PC-9 (cell line): ENCODE measurements at regions not wholly inside any gene's neighbourhood (a gene's known extent, or its start where the extent isn't known, plus 50 kb on each side); places are given as distances from the start of the nearest gene placed in this dataset.

Source experiments
- BruUV-seq: library from RNA; stranded (reverse); fragments of 400-500 nt; replicated peaks from 2 replicates; lab custom pipeline; 2021; lab: Mats Ljungman, UMichigan
- CTCF ChIA-PET: fragments of 300-600 bp; sonication (Branson Sonifier 250); formaldehyde crosslinking; loops from one replicate; lab custom pipeline; 2022; ENCODE audit warnings: antibody characterized with exemption; lab: Charles Lee
- POLR2A ChIA-PET: fragments of 300-600 bp; sonication (Branson Sonifier 250); formaldehyde crosslinking; loops from one replicate; lab custom pipeline; 2022; ENCODE audit warnings: antibody characterized with exemption; ENCODE audit not compliant: unreplicated experiment; lab: Charles Lee
- DNase-seq, 2 experiments: peaks; one replicate each; pipeline versions ENCODE4 v3.0.0 to v3.0.0-alpha.2; 2015 to 2022; ENCODE audit warnings: mixed read lengths in 1 of 2
- H2AFZ ChIP-seq: fragments of 200-600 bp; sonication (generic); 2 replicates; pipeline ENCODE4 v1.8.1; 2017; ENCODE audit warnings: antibody characterized with exemption
- H3F3A ChIP-seq: fragments of 200-600 bp; sonication (generic); 2 replicates; pipeline ENCODE4 v1.8.1; 2017; ENCODE audit warnings: antibody characterized with exemption, mild to moderate bottlenecking, low read depth; ENCODE audit not compliant: insufficient read depth
- H3K27ac ChIP-seq: fragments of 200-600 bp; sonication (generic); 2 replicates; pipeline ENCODE4 v1.6.1; 2016; ENCODE audit warnings: mixed run types
- H3K27me3 ChIP-seq: fragments of 200-600 bp; sonication (generic); 2 replicates; pipeline ENCODE4 v1.6.1; 2016; ENCODE audit warnings: low read depth, mixed run types; ENCODE audit not compliant: insufficient read depth
- H3K36me3 ChIP-seq: fragments of 200-600 bp; sonication (generic); 2 replicates; pipeline ENCODE4 v1.6.1; 2016; ENCODE audit warnings: low read depth, mixed run types
- H3K4me1 ChIP-seq: fragments of 200-600 bp; sonication (generic); replicated peaks from 2 replicates; pipeline ENCODE4 v1.6.1; 2016; ENCODE audit warnings: mixed run types; ENCODE audit not compliant: insufficient read depth
- H3K4me2 ChIP-seq: fragments of 200-600 bp; sonication (generic); 2 replicates; pipeline ENCODE4 v1.6.1; 2017; ENCODE audit warnings: mixed run types
- H3K4me3 ChIP-seq: fragments of 200-600 bp; sonication (generic); 2 replicates; pipeline ENCODE4 v1.6.1; 2016; ENCODE audit warnings: mixed run types
- H3K79me2 ChIP-seq: fragments of 200-600 bp; sonication (generic); 2 replicates; pipeline ENCODE4 v1.6.1; 2017; ENCODE audit warnings: low read depth, mixed run types
- H3K9me2 ChIP-seq: fragments of 200-600 bp; sonication (generic); 2 replicates; pipeline ENCODE4 v1.8.1; 2017; ENCODE audit warnings: mild to moderate bottlenecking; ENCODE audit not compliant: insufficient read depth
- H3K9me3 ChIP-seq: fragments of 200-600 bp; sonication (generic); 2 replicates; pipeline ENCODE4 v1.8.1; 2016; ENCODE audit warnings: low read depth; ENCODE audit not compliant: insufficient read depth
- H4K20me1 ChIP-seq: fragments of 200-600 bp; sonication (generic); 2 replicates; pipeline ENCODE4 v1.8.1; 2017; ENCODE audit not compliant: insufficient read depth
- EZH2 ChIP-seq: fragments of 200-600 bp; sonication (generic); IDR thresholded peaks from 2 replicates; pipeline ENCODE4 v1.8.0; 2017; ENCODE audit warnings: antibody characterized with exemption, low read depth
- intact Hi-C: fragments of 100-400 bp; cut with micrococcal nuclease; formaldehyde crosslinking; loops from one replicate; pipeline ENCODE4 v1.10.0; 2022; ENCODE audit not compliant: unreplicated experiment
- TF ChIP-seq, protein P1 (sequence below): fragments of 200-600 bp; sonication (generic); conservative IDR thresholded peaks from 2 replicates; pipeline ENCODE4 v1.6.1; 2017; ENCODE audit warnings: mixed run types, antibody characterized with exemption, mild to moderate bottlenecking, moderate library complexity

DNA sequence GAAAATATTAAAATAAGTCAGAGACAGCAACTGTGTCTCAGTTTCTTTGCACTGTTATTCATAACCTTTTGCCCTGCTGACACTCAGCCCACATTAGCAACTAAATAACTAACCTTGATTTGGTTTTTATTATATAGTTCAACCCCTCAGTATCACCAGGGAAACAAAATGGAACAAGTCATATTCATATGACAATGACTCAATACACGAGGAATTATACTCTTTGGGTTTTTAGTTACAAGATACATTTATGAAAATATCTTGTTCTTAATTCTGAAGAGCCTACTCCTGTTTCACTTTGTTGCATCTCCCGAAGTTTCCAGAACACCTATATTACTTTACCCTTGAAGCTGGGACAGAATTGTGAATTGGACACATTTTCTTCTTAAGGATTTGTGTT lies 845.4 kb downstream of the EFNA5 start:
- no peaks in the 10 kb centered on the region for H3K79me2 ChIP-seq
- no peak for TF ChIP-seq EZH2
- TF ChIP-seq, protein P1, sequence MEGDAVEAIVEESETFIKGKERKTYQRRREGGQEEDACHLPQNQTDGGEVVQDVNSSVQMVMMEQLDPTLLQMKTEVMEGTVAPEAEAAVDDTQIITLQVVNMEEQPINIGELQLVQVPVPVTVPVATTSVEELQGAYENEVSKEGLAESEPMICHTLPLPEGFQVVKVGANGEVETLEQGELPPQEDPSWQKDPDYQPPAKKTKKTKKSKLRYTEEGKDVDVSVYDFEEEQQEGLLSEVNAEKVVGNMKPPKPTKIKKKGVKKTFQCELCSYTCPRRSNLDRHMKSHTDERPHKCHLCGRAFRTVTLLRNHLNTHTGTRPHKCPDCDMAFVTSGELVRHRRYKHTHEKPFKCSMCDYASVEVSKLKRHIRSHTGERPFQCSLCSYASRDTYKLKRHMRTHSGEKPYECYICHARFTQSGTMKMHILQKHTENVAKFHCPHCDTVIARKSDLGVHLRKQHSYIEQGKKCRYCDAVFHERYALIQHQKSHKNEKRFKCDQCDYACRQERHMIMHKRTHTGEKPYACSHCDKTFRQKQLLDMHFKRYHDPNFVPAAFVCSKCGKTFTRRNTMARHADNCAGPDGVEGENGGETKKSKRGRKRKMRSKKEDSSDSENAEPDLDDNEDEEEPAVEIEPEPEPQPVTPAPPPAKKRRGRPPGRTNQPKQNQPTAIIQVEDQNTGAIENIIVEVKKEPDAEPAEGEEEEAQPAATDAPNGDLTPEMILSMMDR = no peak
- no peaks in the 10 kb centered on the region for H4K20me1 ChIP-seq
- no peak overlapping the region for H3K27ac ChIP-seq
- ChIA-PET POLR2A (no interaction called here), CTCF (no interaction called here)
- intact Hi-C loops = no loop called here
- no peak overlapping the region for H3K4me3 ChIP-seq
- no peaks in the 10 kb centered on the region for H3K36me3 ChIP-seq
- no peaks in the 10 kb centered on the region for H3K27me3 ChIP-seq
- H3K9me2 ChIP-seq = no peaks in the 10 kb centered on the region
- no peak for DNase-seq
- no TSS peak for BruUV-seq
- H2AFZ ChIP-seq = no peak overlapping the region
- no peaks in the 10 kb centered on the region for H3F3A ChIP-seq
- H3K4me1 ChIP-seq = no peaks in the 10 kb centered on the region
- no peaks in the 10 kb centered on the region for H3K9me3 ChIP-seq
- H3K4me2 ChIP-seq = no peak overlapping the region

DNA sequence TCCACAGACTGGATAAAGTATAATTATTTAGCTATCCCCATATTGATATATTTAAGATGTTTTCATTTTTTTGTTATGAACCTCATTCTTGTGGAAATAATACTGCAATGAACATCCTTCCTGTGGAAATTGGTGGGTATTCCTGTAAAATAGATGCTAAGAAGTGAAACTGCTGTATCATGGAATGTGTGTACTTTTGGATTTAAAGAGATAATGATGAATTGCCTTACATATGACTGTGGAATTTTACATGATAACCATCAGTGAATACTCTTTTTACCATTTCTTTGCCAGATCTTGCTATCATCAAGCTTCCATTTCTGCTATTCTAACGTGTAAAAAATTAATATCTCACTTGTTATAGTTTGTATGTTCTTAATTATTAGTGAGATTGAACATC lies 847.9 kb downstream of the EFNA5 start:
- DNase-seq = no peak
- no TSS peak for BruUV-seq
- Histone ChIP-seq H3K4me3 (no peak overlapping the region), H3K9me2 (no peaks in the 10 kb centered on the region), H2AFZ (no peak overlapping the region), H3K27ac (no peak overlapping the region), H3K4me1 (no peaks in the 10 kb centered on the region), H3K36me3 (no peaks in the 10 kb centered on the region), H3K79me2 (no peaks in the 10 kb centered on the region), H4K20me1 (no peaks in the 10 kb centered on the region), H3K4me2 (no peak overlapping the region), H3K9me3 (no peaks in the 10 kb centered on the region), H3K27me3 (no peaks in the 10 kb centered on the region), H3F3A (no peaks in the 10 kb centered on the region)
- ChIA-PET CTCF (no interaction called here), POLR2A (no interaction called here)
- intact Hi-C loops = no loop called here
- TF ChIP-seq, protein P1 = no peak
- TF ChIP-seq EZH2 = no peak

DNA sequence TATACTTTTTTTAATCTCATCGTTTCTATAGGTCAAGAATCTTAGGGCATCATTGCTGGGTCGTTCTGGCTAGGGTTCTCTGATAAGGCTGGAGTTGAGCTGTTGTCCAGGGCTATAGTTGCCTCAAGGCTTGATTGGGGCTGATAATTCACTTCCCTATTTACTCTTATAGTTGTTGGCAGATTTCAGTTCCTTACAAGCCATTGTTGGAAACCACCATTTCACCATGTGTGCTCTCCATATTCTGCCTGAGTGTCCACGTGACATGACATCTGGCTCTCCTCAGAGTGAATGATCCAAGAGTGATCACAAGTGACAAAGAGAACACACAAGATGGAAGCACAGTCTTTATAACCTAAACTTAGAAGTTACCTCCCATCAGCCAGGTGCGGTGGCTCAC lies 852.2 kb downstream of the EFNA5 start:
- no peak overlapping the region for H3K27ac ChIP-seq
- no peaks in the 10 kb centered on the region for H3F3A ChIP-seq
- H3K4me2 ChIP-seq = no peak overlapping the region
- POLR2A ChIA-PET = no interaction called here
- BruUV-seq = no TSS peak
- no peaks in the 10 kb centered on the region for H4K20me1 ChIP-seq
- no peaks in the 10 kb centered on the region for H3K27me3 ChIP-seq
- DNase-seq = no peak
- no peaks in the 10 kb centered on the region for H3K79me2 ChIP-seq
- TF ChIP-seq, protein P1 = no peak
- TF ChIP-seq EZH2 = no peak
- H2AFZ ChIP-seq = no peak overlapping the region
- H3K36me3 ChIP-seq = no peaks in the 10 kb centered on the region
- H3K9me2 ChIP-seq = no peaks in the 10 kb centered on the region
- no peaks in the 10 kb centered on the region for H3K4me1 ChIP-seq
- no peaks in the 10 kb centered on the region for H3K9me3 ChIP-seq
- H3K4me3 ChIP-seq = no peak overlapping the region
- intact Hi-C loops = no loop called here
- CTCF ChIA-PET = no interaction called here
